ENCODE measurements at regions not wholly inside any gene's neighbourhood (a gene's known extent, or its start where the extent isn't known, plus 50 kb on each side); places are given as distances from the start of the nearest gene placed in this dataset.

DNA sequence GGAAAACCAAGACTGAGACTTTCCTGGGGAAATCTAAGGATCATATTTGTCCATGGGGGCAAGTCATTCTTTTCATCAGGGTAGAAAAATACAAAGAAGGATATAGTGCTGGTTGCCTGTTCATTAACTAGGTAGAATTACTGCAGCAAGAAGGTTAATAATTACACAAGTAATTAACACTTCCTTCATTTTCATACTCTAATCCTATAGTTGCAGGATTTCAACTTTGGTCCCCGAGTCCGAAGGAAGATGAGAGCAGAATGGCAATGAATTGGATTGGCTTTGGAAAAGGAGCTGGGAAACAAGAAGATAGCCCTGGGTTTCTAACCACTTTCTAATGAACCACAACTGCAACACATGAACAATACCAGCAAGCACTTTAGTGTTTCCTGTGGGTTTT is 199.2 kb upstream of the ESRRG start:
- no peak overlapping the region for H3K4me3 ChIP-seq

DNA sequence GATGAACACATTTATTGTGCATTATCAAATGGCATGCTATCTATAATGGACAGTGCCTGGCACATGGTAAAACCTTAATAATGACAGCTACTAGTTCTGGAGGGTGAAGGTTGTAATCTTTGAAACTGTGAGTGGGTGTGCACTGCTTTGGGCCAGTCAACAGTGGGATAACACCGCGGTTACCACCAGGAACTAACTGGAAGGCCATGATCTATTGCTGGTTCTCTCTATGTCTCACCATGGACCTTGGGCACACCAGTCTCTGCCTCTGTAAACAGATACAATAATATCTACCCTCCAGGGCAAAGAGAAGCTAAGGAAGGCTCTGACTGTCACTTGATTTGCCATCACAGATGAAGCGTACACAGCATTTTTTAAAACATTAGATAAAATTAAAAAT is 198.6 kb upstream of the ESRRG start:
- no peak overlapping the region for H3K27ac ChIP-seq
- TF ChIP-seq, protein P1, sequence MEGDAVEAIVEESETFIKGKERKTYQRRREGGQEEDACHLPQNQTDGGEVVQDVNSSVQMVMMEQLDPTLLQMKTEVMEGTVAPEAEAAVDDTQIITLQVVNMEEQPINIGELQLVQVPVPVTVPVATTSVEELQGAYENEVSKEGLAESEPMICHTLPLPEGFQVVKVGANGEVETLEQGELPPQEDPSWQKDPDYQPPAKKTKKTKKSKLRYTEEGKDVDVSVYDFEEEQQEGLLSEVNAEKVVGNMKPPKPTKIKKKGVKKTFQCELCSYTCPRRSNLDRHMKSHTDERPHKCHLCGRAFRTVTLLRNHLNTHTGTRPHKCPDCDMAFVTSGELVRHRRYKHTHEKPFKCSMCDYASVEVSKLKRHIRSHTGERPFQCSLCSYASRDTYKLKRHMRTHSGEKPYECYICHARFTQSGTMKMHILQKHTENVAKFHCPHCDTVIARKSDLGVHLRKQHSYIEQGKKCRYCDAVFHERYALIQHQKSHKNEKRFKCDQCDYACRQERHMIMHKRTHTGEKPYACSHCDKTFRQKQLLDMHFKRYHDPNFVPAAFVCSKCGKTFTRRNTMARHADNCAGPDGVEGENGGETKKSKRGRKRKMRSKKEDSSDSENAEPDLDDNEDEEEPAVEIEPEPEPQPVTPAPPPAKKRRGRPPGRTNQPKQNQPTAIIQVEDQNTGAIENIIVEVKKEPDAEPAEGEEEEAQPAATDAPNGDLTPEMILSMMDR (IDR thresholded peaks at IDR 0.05), result no peak
- H3K4me3 ChIP-seq, result no peak overlapping the region
- DNase-seq (ENCODE audit: low spot score), result no peak

More for the DNA sequence above, 199.2 kb upstream of the ESRRG start:
- TF ChIP-seq, protein P1 (IDR thresholded peaks at IDR 0.05), result no peak
- no peak overlapping the region for H3K27ac ChIP-seq
- no peak for DNase-seq (ENCODE audit: low spot score)

DNA sequence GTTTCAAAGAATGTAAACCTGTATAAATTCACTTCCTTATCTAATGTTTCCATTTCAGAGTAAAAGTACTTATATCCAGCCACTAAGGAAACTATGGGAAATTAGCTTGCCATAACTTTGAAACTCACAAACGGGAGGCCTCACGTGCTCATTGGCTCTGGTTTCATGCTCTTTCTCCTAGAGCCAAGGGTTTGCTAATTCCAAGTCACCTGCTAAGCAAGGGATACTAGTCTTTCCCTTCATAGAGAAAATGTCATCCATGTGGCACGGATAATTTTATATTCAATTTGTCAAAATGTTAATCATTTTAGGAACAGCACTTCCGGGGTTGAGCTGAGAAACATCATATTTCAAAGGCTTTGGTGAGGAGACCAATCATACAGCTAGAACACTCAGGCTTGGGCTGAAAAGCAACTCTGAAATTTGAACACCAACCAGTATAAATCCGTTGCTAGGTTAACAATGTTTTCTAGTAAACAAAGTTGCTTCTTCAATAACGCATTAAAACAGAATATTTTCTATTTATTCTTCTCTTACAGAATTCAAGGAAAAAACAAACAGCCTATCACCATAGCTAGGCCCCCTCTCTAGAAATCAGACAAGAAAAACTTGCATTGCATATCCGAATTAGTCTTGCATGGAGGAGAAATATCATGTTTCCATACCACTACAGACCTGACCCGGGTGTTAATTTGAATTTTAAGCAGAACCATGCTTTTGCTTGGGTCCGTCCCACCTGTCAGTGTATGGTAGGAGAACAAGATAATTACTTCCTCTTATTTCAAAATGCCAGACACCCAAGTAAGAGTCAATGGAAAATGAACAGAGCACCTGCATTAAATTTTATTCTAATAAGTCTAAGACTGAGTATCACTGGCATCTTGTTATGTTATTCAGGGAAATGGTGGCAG is 196.1 kb upstream of the ESRRG start:
- Histone ChIP-seq H3K27ac (no peak overlapping the region), H3K4me3 (no peak overlapping the region)
- TF ChIP-seq, protein P1 (IDR thresholded peaks at IDR 0.05), result no peak
- no peak for DNase-seq (ENCODE audit: low spot score)

DNA sequence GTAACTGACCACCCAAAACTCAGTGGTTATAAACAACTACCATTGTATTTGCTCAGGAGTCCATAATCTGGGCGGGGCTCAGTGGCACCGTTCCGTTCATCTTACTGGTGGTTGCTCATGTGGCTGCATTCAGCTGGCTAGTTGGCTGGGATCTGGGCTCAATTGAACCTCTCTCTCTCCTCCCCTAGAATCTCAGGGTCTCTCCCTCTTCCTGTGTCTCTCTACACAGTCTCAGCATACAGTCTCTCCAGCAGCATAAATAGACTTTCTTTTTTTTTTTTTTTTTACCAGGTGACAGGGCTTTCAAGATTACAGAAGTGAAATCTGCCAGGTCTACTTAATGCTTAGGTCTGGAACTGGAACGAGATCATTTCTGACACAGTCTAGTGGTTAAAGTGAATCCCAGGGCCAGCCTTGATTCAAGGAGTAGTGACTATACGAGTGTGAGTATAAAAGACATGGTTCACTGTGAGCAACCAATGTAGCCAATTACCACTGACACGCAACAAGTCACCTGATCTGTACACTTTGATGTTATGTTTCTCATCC is 193.7 kb upstream of the ESRRG start:
- DNase-seq (ENCODE audit: low spot score), result no peak
- TF ChIP-seq, protein P1 (IDR thresholded peaks at IDR 0.05), result no peak
- Histone ChIP-seq H3K27ac (no peak overlapping the region), H3K4me3 (no peak overlapping the region)

DNA sequence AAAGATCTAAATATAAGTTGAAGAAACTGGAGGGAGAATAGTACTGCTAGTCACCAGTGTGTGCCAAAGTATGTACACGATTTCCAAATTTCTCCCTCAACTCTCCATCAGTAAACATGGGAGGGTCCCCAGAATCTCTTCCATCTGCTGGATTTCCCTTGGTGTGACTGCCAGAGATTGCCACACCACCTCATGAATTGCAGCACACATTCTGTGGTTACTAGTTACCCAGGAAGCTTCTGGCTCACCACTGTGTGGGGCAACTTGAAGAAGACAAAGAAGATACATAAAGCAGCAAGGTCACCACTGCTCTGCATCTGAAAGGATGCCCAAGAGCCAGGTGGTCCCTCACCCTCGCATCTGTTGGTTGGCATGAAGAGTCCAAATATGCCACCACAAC is 191.7 kb upstream of the ESRRG start:
- TF ChIP-seq, protein P1 (IDR thresholded peaks at IDR 0.05), result no peak
- Histone ChIP-seq H3K27ac (no peak overlapping the region), H3K4me3 (no peak overlapping the region)
- DNase-seq (ENCODE audit: low spot score), result no peak

DNA sequence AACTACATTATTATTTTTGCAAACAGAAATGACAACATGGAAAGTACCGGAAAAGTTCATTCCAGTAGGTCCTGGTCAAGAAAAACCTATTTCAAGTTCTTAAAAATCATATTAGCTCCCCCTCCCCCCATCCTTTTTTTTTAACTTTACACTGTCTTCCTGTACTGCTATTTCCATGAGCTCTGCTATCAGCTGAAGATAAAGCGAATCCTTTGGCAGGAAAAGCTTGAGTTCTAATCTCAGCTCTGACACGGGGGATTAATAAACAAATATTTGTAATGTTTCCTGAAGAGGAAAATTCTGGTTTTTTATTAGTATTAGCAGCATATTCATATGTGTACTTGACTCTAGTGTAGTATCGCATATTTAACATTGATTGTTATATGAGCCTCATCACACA is 190.7 kb upstream of the ESRRG start:
- DNase-seq (ENCODE audit: low spot score), result no peak
- TF ChIP-seq, protein P1 (IDR thresholded peaks at IDR 0.05), result no peak
- Histone ChIP-seq H3K4me3 (no peak overlapping the region), H3K27ac (no peak overlapping the region)
